Panc1 (cell line): ENCODE measurements at regions not wholly inside any gene's neighbourhood (a gene's known extent, or its start where the extent isn't known, plus 50 kb on each side); places are given as distances from the start of the nearest gene placed in this dataset.

ENCODE experiments used
- ATAC-seq: fragments of 200-7000 bp; cut with Tn5 transposase; 2 replicates; pipeline ENCODE4 v1.9.1; 2020; ENCODE audit warnings: mild to moderate bottlenecking, moderate library complexity
- BruUV-seq: library from RNA; stranded (reverse); fragments of 400-500 nt; replicated peaks from 2 replicates; lab custom pipeline; 2021; lab: Mats Ljungman, UMichigan
- CTCF ChIA-PET: fragments of 300-600 bp; sonication (Branson Sonifier 250); formaldehyde crosslinking; loops from one replicate; lab custom pipeline; 2022; ENCODE audit warnings: antibody characterized with exemption; lab: Charles Lee
- POLR2A ChIA-PET: fragments of 300-600 bp; sonication (Branson Sonifier 250); formaldehyde crosslinking; loops from one replicate; lab custom pipeline; 2022; ENCODE audit warnings: antibody characterized with exemption; lab: Charles Lee
- DNase-seq: peaks from one replicate; pipeline ENCODE4 v3.0.0-alpha.2; 2010; ENCODE audit warnings: low read depth, low spot score
- H3K27ac ChIP-seq: 2 replicates; pipeline ENCODE4 v1.5.1; 2011; ENCODE audit warnings: mild to moderate bottlenecking, low read length, inconsistent platforms
- H3K27me3 ChIP-seq: fragments of 200-500 bp; sonication (Bioruptor generic); 2 replicates; pipeline ENCODE4 v1.6.0; 2014; ENCODE audit warnings: low read length, inconsistent platforms; ENCODE audit not compliant: control insufficient read depth, insufficient read depth
- H3K36me3 ChIP-seq: fragments of 200-500 bp; sonication (Bioruptor generic); 2 replicates; pipeline ENCODE4 v1.5.1; 2014; ENCODE audit warnings: inconsistent platforms, mild to moderate bottlenecking, low read length, moderate library complexity; ENCODE audit not compliant: control insufficient read depth, insufficient read depth
- H3K4me1 ChIP-seq: 2 replicates; pipeline ENCODE4 v1.5.1; 2011; ENCODE audit warnings: inconsistent platforms, mild to moderate bottlenecking, low read length, moderate library complexity; ENCODE audit not compliant: control insufficient read depth, insufficient read depth
- H3K4me3 ChIP-seq, 2 experiments: 2 replicates each; pipeline ENCODE4 v1.5.1; 2011 to 2012; ENCODE audit warnings: low read depth in 2 of 2, low read length in 2 of 2, mild to moderate bottlenecking in 2 of 2, inconsistent platforms in 1 of 2, moderate library complexity in 1 of 2
- H3K9me3 ChIP-seq: fragments of 200-500 bp; sonication (Bioruptor generic); 2 replicates; pipeline ENCODE4 v1.5.1; 2014; ENCODE audit warnings: low read depth, mild to moderate bottlenecking, inconsistent platforms, low read length, moderate library complexity; ENCODE audit not compliant: control insufficient read depth, insufficient read depth
- CTCF ChIP-seq: fragments of 450-650 bp; IDR thresholded peaks from 2 replicates; pipeline ENCODE4 v1.5.1; 2017; ENCODE audit warnings: mild to moderate bottlenecking
- POLR2AphosphoS5 ChIP-seq: IDR thresholded peaks from 2 replicates; pipeline ENCODE4 v1.6.1; 2012; ENCODE audit warnings: mild to moderate bottlenecking, low read depth, low read length, moderate library complexity
- REST ChIP-seq, 2 experiments: IDR thresholded peaks; 2 replicates each; pipeline ENCODE4 v1.6.1; 2011 to 2012; ENCODE audit warnings: low read depth in 2 of 2, control low read depth in 1 of 2, low read length in 1 of 2, mild to moderate bottlenecking in 1 of 2, moderate library complexity in 1 of 2; ENCODE audit not compliant: insufficient read depth in 1 of 2
- SIN3A ChIP-seq: IDR thresholded peaks from 2 replicates; pipeline ENCODE4 v1.6.1; 2012; ENCODE audit warnings: low read depth, mild to moderate bottlenecking, low read length, moderate library complexity, borderline replicate concordance; ENCODE audit not compliant: insufficient read depth
- TCF7L2 ChIP-seq: IDR thresholded peaks from 2 replicates; pipeline ENCODE4 v1.6.1; 2011; ENCODE audit warnings: mild to moderate bottlenecking, low read depth, low read length, inconsistent platforms
- in situ Hi-C: cut with HindIII; loops from 2 replicates; pipeline ENCODE4 v1.10.0; 2016; ENCODE audit warnings: low sequenced_read_pairs, low pct_unique_long_range_greater_than_20kb
- intact Hi-C: fragments of 100-400 bp; cut with micrococcal nuclease; formaldehyde crosslinking; loops from one replicate; pipeline ENCODE4 v1.10.0; 2022; ENCODE audit not compliant: unreplicated experiment

- ATAC-seq (no peak), DNase-seq (no peak)
- ChIA-PET POLR2A (no interaction called here), CTCF (no interaction called here)
- TF ChIP-seq TCF7L2 (no peak), POLR2AphosphoS5 (no peak), REST (IDR thresholded peaks at IDR 0.05; ENCODE audit: insufficient read depth in 1 of 2, low read depth in 2 of 2, low read length in 1 of 2) (no peak), CTCF (no peak), SIN3A (no peak)
- Histone ChIP-seq H3K27ac (no peak overlapping the region), H3K36me3 (no peaks in the 10 kb centered on the region), H3K4me3 (no peak overlapping the region), H3K27me3 (no peaks in the 10 kb centered on the region), H3K4me1 (peaks cover 2% of the 10 kb centered on the region; the same call in 1 of the 2 replicates), H3K9me3 (no peaks in the 10 kb centered on the region)
- in situ Hi-C loops, result no loop called here
- intact Hi-C loops, result no loop called here
- BruUV-seq, result no TSS peak
These were observed 67.3 kb downstream of the LRRC32 start for GRCh38 chr11:76603202-76603601.
